ENCODE measurements at regions not wholly inside any gene's neighbourhood (a gene's known extent, or its start where the extent isn't known, plus 50 kb on each side); places are given as distances from the start of the nearest gene placed in this dataset.

DNA sequence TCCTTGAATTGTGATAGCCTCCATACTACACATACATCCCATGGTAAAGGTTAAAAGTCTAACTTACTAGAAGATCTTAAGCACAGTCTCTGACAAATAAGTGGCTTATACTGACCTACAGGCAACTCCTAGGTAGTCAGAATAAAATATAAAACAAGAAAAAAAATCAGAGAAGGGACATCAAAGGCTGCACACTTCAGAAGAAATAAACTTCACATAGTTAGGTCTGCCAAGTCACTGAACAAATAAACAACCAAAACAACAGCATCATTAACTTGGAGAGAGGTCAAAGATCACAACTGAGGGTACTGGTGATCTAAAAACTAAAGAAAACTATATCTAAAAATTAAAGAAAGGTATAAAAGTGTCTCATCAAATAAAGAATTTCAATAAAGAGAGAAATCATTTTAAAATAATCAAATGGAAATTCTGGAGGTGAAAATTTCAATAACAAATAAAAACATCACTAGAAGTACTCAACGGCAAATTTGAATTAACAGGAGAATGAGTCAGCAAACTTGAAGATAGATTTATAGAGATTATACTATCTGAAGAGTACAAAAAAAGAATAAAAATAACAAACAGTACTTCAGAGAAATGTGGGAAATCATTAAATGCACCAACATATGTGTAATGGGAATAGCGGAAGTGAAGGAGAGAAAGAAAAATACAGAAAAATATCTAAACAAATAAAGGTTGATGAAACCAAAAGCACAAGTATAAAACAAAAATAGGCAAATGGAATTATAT lies 88.0 kb upstream of the UST start (continued):
- TF ChIP-seq STAT1 (IDR thresholded peaks at IDR 0.05; ENCODE audit: unreplicated experiment) (no peak), JUNB (IDR thresholded peaks at IDR 0.05; ENCODE audit: unreplicated experiment) (no peak), EZH2 (IDR thresholded peaks at IDR 0.05; ENCODE audit: low read depth, unreplicated experiment) (no peak), CTCF (conservative IDR thresholded peaks at IDR 0.05; ENCODE audit: low read depth in 2 of 2) (no peak)
- TF ChIP-seq, protein P1, sequence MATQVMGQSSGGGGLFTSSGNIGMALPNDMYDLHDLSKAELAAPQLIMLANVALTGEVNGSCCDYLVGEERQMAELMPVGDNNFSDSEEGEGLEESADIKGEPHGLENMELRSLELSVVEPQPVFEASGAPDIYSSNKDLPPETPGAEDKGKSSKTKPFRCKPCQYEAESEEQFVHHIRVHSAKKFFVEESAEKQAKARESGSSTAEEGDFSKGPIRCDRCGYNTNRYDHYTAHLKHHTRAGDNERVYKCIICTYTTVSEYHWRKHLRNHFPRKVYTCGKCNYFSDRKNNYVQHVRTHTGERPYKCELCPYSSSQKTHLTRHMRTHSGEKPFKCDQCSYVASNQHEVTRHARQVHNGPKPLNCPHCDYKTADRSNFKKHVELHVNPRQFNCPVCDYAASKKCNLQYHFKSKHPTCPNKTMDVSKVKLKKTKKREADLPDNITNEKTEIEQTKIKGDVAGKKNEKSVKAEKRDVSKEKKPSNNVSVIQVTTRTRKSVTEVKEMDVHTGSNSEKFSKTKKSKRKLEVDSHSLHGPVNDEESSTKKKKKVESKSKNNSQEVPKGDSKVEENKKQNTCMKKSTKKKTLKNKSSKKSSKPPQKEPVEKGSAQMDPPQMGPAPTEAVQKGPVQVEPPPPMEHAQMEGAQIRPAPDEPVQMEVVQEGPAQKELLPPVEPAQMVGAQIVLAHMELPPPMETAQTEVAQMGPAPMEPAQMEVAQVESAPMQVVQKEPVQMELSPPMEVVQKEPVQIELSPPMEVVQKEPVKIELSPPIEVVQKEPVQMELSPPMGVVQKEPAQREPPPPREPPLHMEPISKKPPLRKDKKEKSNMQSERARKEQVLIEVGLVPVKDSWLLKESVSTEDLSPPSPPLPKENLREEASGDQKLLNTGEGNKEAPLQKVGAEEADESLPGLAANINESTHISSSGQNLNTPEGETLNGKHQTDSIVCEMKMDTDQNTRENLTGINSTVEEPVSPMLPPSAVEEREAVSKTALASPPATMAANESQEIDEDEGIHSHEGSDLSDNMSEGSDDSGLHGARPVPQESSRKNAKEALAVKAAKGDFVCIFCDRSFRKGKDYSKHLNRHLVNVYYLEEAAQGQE (IDR thresholded peaks at IDR 0.05; ENCODE audit: unreplicated experiment), result no peak

DNA sequence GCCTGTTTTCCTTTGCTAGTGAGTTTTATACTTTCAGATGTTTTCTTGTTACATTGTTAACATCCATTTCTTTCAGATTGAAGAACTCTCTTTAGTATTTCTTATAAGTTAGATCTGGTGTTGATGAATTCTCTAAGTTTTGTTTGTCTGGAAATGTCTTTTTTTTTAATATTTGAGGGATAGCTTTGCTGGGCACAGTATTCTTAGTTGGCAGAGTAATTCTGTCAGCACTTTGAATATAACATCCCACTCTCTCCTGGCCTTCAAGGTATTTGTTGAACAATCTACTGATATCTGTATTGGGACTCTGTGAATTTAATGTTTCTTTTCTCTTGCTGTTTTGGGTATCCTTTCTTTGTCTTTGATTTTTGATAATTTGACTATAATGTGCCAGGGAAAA lies 79.4 kb upstream of the UST start:
- DNase-seq (ENCODE audit: low spot score) (no peak), ATAC-seq (no peak)
- Histone ChIP-seq H2AFZ (no peak overlapping the region), H3F3A (replicated peaks; ENCODE audit: low read depth) (no peaks in the 10 kb centered on the region; the same call in 1 of the 2 replicates), H4K20me1 (replicated peaks; ENCODE audit: insufficient read depth) (no peaks in the 10 kb centered on the region), H3K4me2 (no peak overlapping the region), H3K4me1 (ENCODE audit: insufficient read depth) (no peaks in the 10 kb centered on the region; the same call in 1 of the 2 replicates), H3K27me3 (ENCODE audit: insufficient read depth) (no peaks in the 10 kb centered on the region), H3K4me3 (no peak overlapping the region), H3K27ac (ENCODE audit: low read depth) (no peak overlapping the region), H3K79me2 (replicated peaks; ENCODE audit: insufficient read depth) (no peaks in the 10 kb centered on the region), H3K9me2 (ENCODE audit: insufficient read depth) (peaks cover 12% of the 10 kb centered on the region; the same call in 1 of the 2 replicates), H3K36me3 (ENCODE audit: insufficient read depth) (peaks cover 13% of the 10 kb centered on the region; the same call in 1 of the 2 replicates)
- H3K4me1 Mint-ChIP-seq, result peaks cover 2% of the 10 kb centered on the region; the same call in 1 of the 3 replicates
- H3K36me3 Mint-ChIP-seq (ENCODE audit: low read depth), result peaks cover 60% of the 10 kb centered on the region
- H3K27ac Mint-ChIP-seq, result no peak overlapping the region
- H3K27me3 Mint-ChIP-seq (ENCODE audit: insufficient read depth, low read depth, poor library complexity), result no peaks in the 10 kb centered on the region
- H3K9me3 Mint-ChIP-seq, result peaks cover 62% of the 10 kb centered on the region
- no peak overlapping the region for H3K4me3 Mint-ChIP-seq
- no peak for TF ChIP-seq POLR2AphosphoS5 (IDR thresholded peaks at IDR 0.05; ENCODE audit: low read depth)

GRCh38 chr6:148671085-148671484 lies 75.7 kb upstream of the UST start:
- Histone ChIP-seq H3K4me1 (ENCODE audit: insufficient read depth) (no peaks in the 10 kb centered on the region; the same call in 1 of the 2 replicates), H3K9me2 (ENCODE audit: insufficient read depth) (peaks cover 24% of the 10 kb centered on the region; the same call in 1 of the 2 replicates), H3K4me2 (no peak overlapping the region), H2AFZ (peak overlapping the region; percentile 94), H3K27me3 (ENCODE audit: insufficient read depth) (no peaks in the 10 kb centered on the region), H3K27ac (ENCODE audit: low read depth) (no peak overlapping the region), H4K20me1 (replicated peaks; ENCODE audit: insufficient read depth) (no peaks in the 10 kb centered on the region), H3K36me3 (ENCODE audit: insufficient read depth) (peaks cover 13% of the 10 kb centered on the region; the same call in 1 of the 2 replicates), H3K4me3 (no peak overlapping the region), H3F3A (replicated peaks; ENCODE audit: low read depth) (no peaks in the 10 kb centered on the region; the same call in 1 of the 2 replicates), H3K79me2 (replicated peaks; ENCODE audit: insufficient read depth) (no peaks in the 10 kb centered on the region)
- Mint-ChIP-seq H3K4me1 (peaks cover 2% of the 10 kb centered on the region; the same call in 1 of the 3 replicates), H3K36me3 (ENCODE audit: low read depth) (peaks cover 64% of the 10 kb centered on the region), H3K4me3 (no peak overlapping the region), H3K27me3 (ENCODE audit: insufficient read depth, low read depth, poor library complexity) (no peaks in the 10 kb centered on the region), H3K9me3 (peaks cover 65% of the 10 kb centered on the region), H3K27ac (no peak overlapping the region)
- ATAC-seq (peak; percentile 72), DNase-seq (ENCODE audit: low spot score) (peak; percentile 58)
- TF ChIP-seq STAT1 (IDR thresholded peaks at IDR 0.05; ENCODE audit: unreplicated experiment) (no peak), ZNF331 (CRISPR knock-in tag; IDR thresholded peaks at IDR 0.05; ENCODE audit: low read depth) (no peak), POLR2AphosphoS5 (IDR thresholded peaks at IDR 0.05; ENCODE audit: low read depth) (no peak), JUNB (IDR thresholded peaks at IDR 0.05; ENCODE audit: unreplicated experiment) (no peak), ZNF114 (CRISPR knock-in tag; IDR thresholded peaks at IDR 0.05) (no peak)

Measured in GM23338 (cell line).